SK-N-SH treated with all-trans-retinoic acid at 6 μM for 48 hours (cell line): ENCODE measurements at regions not wholly inside any gene's neighbourhood (a gene's known extent, or its start where the extent isn't known, plus 50 kb on each side); places are given as distances from the start of the nearest gene placed in this dataset.
"Not testable (repeated sequence)": the region's sequence is repeated elsewhere in the genome, so short reads cannot be mapped to it uniquely, and the experiment has no call there.

Source experiments
- CSDC2 ChIP-seq: fragments of 250-450 bp; sonication (Bioruptor Pico); IDR thresholded peaks from 2 replicates; pipeline ENCODE4 v1.5.0; 2020; ENCODE audit warnings: mild to moderate bottlenecking, moderate library complexity
- ESRRG ChIP-seq: fragments of 250-450 bp; sonication (Bioruptor Pico); IDR thresholded peaks from 2 replicates; pipeline ENCODE4 v1.6.1; 2021; ENCODE audit warnings: mild to moderate bottlenecking
- PATZ1 ChIP-seq: fragments of 250-450 bp; sonication (Bioruptor Pico); IDR thresholded peaks from 2 replicates; pipeline ENCODE4 v1.8.0; 2020; ENCODE audit warnings: mild to moderate bottlenecking, moderate library complexity, borderline replicate concordance
- RARB ChIP-seq: fragments of 250-450 bp; sonication (Bioruptor Pico); IDR thresholded peaks from 2 replicates; pipeline ENCODE4 v1.8.0; 2021; ENCODE audit warnings: mild to moderate bottlenecking, moderate library complexity
- TCF4 ChIP-seq: fragments of 250-450 bp; sonication (Bioruptor Pico); IDR thresholded peaks from 2 replicates; pipeline ENCODE4 v1.8.0; 2021; ENCODE audit warnings: mild to moderate bottlenecking, moderate library complexity, borderline replicate concordance
- ZC3H10 ChIP-seq: fragments of 250-450 bp; sonication (Bioruptor Pico); IDR thresholded peaks from 2 replicates; pipeline ENCODE4 v1.5.1; 2021; ENCODE audit warnings: mild to moderate bottlenecking, moderate library complexity
- TF ChIP-seq, protein P1 (sequence below): fragments of 250-450 bp; sonication (Bioruptor Pico); IDR thresholded peaks from 2 replicates; pipeline ENCODE4 v1.5.1; 2020; ENCODE audit warnings: low read depth, mild to moderate bottlenecking, moderate library complexity
- TF ChIP-seq, protein P2 (sequence below): fragments of 250-450 bp; sonication (Bioruptor Pico); IDR thresholded peaks from 2 replicates; pipeline ENCODE4 v1.8.0; 2021; ENCODE audit warnings: low read depth, mild to moderate bottlenecking, moderate library complexity, borderline replicate concordance

DNA sequence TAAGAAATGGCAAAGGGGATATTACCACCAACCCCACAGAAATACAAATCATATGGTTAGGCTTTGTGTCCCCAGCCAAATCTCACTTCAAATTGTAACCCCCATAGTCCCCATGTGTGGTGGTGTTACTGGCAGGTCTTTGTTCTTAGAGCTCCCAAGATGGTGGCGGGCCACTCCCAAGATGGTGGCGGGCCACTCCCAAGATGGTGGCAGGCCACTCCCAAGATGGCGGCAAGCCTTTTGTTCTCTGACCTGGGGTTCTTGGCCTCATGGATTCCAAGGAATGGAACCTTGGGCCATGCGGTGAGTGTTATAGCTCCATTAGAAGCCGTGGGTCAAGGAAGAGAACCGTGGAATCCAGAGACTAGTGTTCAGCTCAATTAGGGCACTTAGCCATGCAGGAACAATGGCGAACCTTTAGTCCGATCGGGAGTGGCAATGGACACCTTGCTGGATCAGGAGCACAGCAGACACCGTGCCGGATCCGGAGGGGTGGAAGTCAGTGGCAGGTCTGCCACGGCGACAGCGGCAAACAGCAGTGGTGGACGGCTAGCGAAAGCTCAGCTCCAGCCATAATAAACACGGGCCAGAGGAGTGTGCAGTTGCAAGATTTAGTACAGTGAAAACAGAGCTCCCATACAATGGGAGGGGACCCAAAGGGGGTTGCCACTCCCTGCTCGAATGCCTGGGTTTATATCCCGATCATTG lies 949.9 kb upstream of the NCAM2 start:
- TF ChIP-seq, protein P1, sequence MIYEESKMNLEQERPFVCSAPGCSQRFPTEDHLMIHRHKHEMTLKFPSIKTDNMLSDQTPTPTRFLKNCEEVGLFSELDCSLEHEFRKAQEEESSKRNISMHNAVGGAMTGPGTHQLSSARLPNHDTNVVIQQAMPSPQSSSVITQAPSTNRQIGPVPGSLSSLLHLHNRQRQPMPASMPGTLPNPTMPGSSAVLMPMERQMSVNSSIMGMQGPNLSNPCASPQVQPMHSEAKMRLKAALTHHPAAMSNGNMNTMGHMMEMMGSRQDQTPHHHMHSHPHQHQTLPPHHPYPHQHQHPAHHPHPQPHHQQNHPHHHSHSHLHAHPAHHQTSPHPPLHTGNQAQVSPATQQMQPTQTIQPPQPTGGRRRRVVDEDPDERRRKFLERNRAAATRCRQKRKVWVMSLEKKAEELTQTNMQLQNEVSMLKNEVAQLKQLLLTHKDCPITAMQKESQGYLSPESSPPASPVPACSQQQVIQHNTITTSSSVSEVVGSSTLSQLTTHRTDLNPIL (CRISPR knock-in tag), result not testable (repeated sequence)
- TF ChIP-seq RARB (CRISPR knock-in tag); PATZ1 (CRISPR knock-in tag); CSDC2 (CRISPR knock-in tag); TCF4 (CRISPR knock-in tag); ESRRG; ZC3H10 (CRISPR knock-in tag): not testable (repeated sequence)
- TF ChIP-seq, protein P2, sequence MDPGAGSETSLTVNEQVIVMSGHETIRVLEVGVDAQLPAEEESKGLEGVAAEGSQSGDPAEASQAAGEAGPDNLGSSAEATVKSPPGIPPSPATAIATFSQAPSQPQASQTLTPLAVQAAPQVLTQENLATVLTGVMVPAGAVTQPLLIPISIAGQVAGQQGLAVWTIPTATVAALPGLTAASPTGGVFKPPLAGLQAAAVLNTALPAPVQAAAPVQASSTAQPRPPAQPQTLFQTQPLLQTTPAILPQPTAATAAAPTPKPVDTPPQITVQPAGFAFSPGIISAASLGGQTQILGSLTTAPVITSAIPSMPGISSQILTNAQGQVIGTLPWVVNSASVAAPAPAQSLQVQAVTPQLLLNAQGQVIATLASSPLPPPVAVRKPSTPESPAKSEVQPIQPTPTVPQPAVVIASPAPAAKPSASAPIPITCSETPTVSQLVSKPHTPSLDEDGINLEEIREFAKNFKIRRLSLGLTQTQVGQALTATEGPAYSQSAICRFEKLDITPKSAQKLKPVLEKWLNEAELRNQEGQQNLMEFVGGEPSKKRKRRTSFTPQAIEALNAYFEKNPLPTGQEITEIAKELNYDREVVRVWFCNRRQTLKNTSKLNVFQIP (CRISPR knock-in tag), result not testable (repeated sequence)
